GM12872 (cell line): ENCODE measurements at regions not wholly inside any gene's neighbourhood (a gene's known extent, or its start where the extent isn't known, plus 50 kb on each side); places are given as distances from the start of the nearest gene placed in this dataset.

Experiments
- CTCF ChIP-seq: IDR thresholded peaks from 3 replicates; pipeline ENCODE4 v1.5.1; 2011; ENCODE audit warnings: low read depth, mild to moderate bottlenecking, low read length, moderate library complexity; ENCODE audit not compliant: insufficient read depth

DNA sequence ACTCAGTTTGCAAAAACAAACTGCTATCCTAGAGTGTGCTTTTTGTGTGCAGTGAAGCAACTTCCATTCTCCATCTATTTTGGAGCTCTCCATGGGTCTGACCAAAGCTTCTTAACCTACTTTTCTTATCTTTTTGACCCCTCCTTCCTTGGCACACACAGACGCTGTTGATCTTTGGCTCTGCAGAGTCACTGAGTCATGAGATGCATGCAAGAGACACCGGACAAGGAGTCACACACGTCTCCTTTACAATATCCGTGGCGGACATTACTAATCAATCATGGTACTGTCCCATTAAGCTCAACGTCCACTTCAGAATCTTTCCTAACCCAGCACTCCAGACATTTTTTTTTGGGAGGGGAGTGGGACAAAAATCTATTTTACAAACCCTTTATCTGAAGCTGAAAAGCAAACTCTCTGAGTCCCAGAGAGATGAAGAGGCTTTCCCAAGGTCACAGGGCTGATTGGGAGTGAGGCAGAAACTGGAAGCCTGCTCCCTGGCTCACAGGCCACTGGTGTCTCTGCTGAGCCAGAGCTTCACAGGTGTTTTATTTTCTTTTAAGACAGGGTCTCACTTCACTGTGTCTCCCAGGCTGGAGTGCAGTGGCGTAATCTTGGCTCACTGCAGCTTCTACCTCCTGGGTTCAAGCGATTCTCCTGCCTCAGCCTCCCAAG lies 165.8 kb upstream of the SYT13 start:
- TF ChIP-seq CTCF: no peak

DNA sequence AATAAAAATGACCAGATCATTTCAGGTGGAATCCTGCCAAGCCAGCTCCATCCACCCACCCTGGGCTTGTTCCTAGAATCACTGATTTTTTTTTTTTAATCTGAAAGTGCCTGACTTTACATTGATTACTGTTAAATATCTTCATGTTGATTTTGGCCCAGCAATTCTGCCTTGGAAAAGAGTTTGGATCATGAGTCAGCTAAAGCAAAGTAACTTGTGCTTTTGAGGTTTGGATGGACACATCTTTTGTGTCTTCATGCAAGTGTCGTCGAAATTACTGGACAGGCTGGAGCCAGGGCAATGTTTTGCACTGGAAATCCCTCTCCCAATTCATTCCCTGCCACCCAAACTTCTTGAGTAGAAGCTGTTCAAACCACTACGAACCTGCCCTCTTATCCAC lies 164.0 kb upstream of the SYT13 start:
- TF ChIP-seq CTCF: no peak

DNA sequence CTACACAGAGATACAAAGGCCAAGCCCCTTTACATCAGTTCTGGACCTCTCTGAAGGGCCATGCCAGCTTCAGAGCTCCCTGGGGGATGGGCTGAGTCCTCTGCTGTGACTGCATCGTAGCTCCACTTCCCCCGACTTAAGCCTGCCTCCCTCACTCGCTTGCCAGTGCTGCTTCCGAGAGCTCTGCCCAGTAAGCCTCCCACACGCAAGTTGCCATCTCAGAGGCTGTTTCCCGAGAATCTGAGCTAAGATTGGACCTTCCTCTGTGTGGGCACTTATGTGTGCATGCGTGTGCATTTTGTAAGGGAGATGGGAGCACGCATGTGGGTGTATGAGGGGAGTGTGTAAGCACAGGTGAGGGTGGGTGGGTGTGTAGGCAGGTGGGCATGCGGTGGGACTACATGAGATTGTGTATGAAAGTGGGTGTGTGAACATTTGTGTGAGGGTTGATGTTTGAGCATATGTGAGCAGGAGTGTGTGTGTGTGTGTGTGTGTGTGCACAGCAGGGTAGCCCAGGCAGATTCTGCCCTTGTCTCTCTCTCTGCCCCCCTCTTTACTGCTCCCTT lies 163.0 kb upstream of the SYT13 start:
- no peak for TF ChIP-seq CTCF

GRCh38 chr11:45448561-45448960 lies 162.4 kb upstream of the SYT13 start:
- no peak for TF ChIP-seq CTCF

DNA sequence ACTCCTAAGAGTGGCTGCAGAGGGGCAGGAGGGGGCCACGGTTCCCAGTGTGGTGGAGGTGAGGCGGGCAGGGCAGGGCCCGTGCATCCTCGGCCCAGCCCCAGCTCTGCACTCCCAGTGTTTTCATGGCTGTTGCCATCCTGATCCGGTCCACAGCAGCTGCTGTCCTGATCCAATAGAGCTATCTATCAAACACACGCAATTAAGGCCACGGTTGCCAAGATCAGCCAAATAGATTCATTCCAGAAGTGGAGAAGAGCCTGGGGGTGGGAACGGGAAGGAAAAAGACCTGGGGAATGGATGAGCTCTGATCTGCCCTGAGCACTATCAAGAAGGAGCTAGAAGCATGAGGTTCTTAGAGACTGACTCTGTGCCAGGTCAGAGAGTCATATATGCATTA lies 160.9 kb upstream of the SYT13 start:
- TF ChIP-seq CTCF: no peak

- no peak for TF ChIP-seq CTCF
These were observed 160.3 kb upstream of the SYT13 start for GRCh38 chr11:45446434-45446833.

DNA sequence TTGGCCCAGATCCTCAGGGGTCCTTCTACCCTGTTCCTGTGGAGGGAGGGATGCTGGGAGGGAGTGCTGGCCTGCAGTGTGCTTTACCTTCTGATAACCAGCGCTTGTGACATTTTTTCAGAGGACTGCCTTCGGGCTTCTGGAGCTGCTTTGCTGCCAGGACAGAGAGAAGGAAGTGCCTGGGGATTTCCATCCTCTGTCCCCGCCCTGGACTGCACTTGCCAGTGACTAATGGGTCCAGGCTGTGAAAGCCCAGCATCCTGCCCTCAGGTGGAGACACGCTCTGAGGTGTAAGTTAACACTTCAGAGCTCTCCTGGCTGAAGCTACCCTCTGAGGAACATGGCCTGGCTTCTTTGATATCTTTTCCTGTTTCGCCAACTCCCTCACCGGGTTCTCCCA lies 158.7 kb upstream of the SYT13 start:
- TF ChIP-seq CTCF: no peak

GRCh38 chr11:45440111-45440510 lies 154.0 kb upstream of the SYT13 start:
- no peak for TF ChIP-seq CTCF
